ENCODE measurements at regions not wholly inside any gene's neighbourhood (a gene's known extent, or its start where the extent isn't known, plus 50 kb on each side); places are given as distances from the start of the nearest gene placed in this dataset.
"Not testable (repeated sequence)": the region's sequence is repeated elsewhere in the genome, so short reads cannot be mapped to it uniquely, and the experiment has no call there.

DNA sequence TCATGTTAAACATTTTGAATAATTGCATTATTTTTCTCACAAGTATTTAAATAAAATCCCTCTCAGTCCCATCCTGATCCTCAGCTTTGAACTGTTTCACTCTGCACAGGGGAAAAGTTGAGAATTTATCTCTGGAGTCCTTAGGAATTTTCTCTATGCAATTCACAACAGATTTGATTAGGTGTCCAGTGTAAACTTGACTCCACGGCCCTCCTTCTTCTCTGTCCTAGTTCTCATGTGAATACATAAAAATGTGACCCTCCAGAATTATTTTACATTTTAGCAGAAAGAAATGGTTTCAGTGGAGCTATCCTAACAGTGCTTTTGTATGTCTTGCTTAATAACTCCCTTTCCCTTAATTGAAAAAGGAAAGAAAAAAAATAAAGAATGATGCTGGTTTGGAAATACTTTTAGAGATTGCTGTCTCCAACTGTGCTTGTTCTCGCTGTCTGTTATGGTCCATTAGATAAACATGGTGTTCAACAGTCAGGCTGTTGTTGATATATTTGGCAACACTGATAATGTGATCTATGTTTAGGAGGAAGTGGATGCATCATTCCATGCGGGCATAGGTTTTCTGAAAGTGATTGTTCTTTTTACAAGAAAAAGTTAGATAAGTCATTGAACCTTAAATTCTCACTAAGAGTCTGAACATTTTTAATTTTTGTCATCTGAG, 599.4 kb upstream of the CITED2 start:
- peak; percentile 76 for DNase-seq (ENCODE audit: low read depth, low spot score)

- DNase-seq (ENCODE audit: low read depth, low spot score) = no peak
Measured at GRCh38 chr6:139972116-139972515, 597.7 kb upstream of the CITED2 start.

DNA sequence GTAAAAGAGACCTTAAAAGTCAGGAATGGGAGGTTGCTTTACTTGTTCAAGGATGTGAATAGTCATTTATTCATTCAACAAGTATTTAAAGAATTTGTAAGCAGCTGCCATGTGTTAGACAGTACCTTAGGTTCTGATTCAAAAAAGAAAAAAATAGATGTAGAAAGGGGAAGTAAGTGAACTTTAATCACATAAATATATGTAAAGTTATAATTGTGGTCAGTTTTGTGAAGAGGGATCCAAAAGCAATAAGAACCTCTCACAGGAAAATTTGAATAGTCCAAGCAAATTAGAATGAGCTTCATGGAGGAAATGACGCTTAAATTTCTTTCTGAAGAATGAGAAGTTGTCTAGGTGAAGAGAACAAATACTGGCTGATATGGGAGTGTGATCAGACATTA, 596.1 kb upstream of the CITED2 start:
- no peak for DNase-seq (ENCODE audit: low read depth, low spot score)

DNA sequence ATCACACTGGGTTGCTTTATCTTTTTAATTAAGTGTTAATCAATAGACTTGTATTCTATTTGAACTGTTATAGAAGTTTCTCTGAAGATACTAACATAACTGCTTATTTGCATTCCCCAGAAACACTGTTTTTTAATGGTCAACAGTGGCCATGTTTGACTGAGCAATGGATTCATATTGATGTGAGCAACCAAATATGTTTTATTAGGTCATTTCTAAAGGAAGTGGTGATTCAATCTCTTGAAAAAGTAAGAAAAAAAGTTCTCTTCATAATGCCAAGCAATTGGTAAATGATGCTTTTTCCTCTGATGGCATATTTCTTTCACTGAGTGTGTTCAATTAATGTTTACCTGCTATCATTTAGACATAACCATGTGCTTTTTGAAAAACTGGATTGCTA, 593.0 kb upstream of the CITED2 start:
- DNase-seq (ENCODE audit: low read depth, low spot score) = no peak

- no peak for DNase-seq (ENCODE audit: low read depth, low spot score)
Measured at GRCh38 chr6:139965393-139965792, 590.9 kb upstream of the CITED2 start.

- DNase-seq (ENCODE audit: low read depth, low spot score) = no peak
Measured at GRCh38 chr6:139964737-139965136, 590.3 kb upstream of the CITED2 start.

DNA sequence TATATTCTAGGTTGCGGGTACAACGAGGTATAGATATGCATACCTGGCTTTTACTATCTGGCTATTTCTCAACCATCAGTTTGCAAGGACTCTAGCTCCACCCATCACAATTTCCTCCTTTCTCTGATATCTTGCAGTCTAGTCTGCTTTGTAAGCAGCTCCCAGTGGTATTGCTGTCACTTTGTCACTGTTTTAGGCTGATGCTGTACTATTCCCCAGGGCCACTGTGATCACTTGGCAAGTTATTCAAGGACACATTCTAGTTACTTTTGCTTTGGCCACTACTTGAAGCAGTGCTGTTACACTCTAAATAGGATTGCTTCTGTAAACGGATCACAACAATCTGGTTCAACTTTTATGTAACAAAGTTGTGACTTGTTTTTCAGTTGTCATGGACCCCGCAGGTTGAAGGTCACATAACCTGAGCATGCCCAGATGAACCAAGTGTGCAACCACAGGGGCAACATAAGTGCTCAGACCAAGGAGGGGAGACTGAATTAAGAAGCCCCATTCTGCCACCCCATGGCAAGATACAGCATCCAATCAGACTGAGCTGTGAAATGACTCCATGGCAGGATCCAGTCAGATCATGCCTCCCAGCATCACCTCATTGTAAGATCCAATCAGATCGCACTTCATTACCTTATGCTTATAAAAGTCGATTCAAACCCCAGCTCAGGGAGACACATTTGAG, 588.4 kb upstream of the CITED2 start:
- no peak for DNase-seq (ENCODE audit: low read depth, low spot score)

DNA sequence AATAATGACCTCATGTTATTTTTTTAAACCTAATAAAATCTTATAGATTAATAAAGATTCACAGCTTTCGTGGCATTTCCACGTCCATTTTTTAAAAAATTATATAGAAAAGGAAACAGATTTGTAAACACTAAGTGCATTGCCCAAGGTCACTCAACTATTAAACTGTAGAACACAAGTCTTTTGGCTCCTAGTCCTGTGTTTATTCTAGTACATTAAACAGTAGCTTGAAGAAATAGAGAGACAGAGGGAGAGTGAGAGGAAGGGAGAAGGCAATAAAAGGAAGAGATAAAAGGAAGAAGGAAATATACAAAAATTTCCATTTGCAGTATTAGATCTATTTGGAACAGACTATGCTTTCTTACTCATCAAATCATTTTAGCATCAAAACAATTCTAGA, 586.7 kb upstream of the CITED2 start:
- DNase-seq (ENCODE audit: low read depth, low spot score) = no peak

- DNase-seq (ENCODE audit: low read depth, low spot score) = no peak
Measured at GRCh38 chr6:139960671-139961070, 586.2 kb upstream of the CITED2 start.

DNA sequence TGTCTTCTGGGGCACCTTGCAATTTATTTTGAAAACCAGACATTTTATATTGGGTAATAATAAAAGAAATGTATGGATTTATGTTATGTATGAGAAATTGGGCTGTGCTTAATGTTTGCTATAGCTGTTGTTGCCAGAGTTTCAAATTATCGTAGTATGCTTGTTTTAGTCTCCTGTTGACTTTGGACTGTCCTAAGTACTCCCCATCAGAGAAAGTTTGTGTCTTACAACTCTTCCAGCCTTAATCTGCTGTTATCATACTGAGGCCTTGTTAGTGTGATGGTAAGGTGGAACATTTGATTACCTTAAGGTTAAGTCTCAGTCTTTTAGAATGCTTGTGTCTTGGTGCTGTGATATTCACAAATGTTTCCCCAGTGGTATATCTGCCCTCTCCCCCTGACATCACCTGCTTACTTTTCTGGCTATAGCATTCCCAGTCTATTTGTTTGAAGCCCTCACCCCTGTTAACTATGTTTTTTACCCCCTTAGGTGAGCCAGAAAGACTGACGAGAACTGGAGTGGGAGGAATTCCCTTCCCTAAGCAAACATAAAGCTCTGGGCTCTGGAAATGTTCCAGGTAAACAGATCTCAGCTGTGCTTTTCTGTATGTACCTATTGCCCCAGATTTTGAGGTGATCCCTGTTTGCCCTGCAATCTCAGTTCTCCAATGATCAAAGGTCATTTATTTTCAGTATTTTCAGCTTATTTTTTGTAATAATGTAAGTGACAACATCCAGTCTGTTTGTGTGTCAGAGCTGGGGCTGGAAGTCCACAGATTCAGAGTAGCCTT, 581.1 kb upstream of the CITED2 start:
- DNase-seq (ENCODE audit: low read depth, low spot score) = no peak

DNA sequence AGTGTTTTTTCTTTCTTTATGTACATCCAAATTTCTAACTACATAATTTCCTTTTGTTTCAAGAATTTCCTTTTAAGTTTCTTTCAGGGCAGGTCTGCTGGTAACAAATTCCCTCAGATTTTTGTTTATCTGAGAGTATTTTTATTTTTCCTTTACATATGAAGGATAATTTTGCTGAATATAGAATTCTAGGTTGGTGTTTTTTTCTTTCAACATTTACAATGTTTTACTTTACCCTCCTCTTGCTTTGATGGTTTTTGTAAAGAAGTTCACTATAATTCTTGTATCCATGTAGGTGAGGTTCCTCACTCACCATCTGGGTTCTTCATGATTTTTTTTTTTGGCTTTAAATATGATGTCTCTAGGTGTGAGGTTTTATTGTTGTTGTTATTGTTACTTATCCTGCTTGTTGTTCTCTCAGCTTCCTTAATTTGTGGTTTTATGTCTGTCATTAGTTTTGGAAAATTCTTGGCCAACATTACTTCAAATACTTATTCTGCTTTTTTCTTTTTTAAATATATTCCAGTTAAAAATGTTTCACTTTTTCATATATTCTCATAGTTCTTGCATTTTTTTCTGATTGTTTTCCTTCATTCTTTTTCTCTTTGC, 580.1 kb upstream of the CITED2 start:
- DNase-seq (ENCODE audit: low read depth, low spot score) = no peak

DNA sequence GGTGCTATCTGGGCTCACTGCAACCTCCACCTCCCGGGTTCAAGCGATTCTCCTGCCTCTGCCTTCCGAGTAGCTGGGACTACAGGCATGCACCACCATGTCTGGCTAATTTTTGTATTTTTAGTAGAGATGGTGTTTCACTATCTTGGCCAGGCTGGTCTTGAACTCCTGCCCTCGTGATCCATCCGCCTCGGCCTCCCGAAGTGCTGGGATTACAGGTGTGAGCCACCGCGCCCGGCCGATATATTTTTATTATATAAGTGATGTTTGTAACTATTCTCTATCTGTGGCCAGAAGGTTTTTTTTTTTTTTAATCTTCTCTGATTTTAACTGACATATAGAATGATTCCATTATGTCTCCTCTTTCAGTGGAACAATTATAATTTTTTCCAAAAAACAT, 579.3 kb upstream of the CITED2 start:
- DNase-seq (ENCODE audit: low read depth, low spot score) = not testable (repeated sequence)

DNA sequence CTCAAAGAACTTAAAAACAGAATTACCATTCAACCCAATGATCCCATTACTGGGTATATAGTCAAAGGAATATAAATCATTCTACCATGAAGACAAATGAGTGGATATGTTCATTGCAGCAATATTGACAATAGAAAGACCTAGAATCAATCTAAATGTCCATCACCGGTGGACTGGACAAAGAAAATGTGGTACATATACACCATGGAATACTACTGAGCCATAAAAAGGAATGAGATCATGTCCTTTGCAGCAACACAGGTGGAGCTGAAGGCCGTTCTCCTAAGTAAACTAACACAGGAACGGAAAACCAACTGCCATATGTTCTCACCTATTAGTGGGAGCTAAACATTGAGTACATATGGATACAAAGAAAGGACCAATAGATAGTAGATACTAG, 576.7 kb upstream of the CITED2 start:
- DNase-seq (ENCODE audit: low read depth, low spot score) = no peak

GRCh38 chr6:139944976-139945375, 570.5 kb upstream of the CITED2 start:
- DNase-seq (ENCODE audit: low read depth, low spot score) = no peak

GRCh38 chr6:139944131-139944530, 569.7 kb upstream of the CITED2 start:
- DNase-seq (ENCODE audit: low read depth, low spot score) = no peak

- DNase-seq (ENCODE audit: low read depth, low spot score) = no peak
Measured at GRCh38 chr6:139943391-139943790, 568.9 kb upstream of the CITED2 start.

DNA sequence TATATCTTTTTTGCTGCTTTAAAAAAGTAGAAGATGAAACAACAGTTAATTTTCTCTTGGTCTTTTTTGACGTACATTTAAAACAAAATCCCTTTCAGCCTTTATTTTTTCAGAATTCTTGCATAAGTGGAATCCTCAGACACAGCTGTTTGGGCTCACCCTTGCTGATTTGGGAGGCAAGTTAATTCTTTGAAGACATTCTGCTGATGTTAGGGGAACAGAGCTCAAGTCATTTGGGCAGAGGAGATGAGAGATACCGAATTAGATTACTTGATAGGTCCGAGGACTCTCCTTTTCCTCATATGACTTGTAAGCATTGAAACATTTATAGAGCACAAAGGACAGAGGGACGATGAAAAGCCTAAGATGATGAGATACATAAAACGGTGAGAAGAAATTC, 567.9 kb upstream of the CITED2 start:
- DNase-seq (ENCODE audit: low read depth, low spot score) = no peak

DNA sequence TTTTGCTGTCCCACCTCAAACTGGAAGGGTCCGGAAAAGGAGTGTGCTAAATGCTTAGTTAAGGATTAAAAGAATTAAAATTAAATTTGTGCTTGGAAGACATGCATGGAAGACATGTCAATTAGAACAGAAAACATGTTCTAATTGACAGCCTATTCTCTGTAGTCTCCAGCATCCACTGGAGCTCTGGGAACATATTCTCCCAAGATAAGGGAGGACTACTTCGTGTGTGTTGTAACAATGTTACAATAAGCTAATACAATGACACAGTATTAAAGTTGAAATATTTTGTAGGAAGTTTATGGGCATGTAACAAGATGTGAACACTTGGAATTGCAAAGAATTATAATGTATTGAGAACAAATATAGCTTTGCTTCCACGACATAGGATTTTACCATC, 567.4 kb upstream of the CITED2 start:
- DNase-seq (ENCODE audit: low read depth, low spot score) = no peak

- DNase-seq (ENCODE audit: low read depth, low spot score) = no peak
Measured at GRCh38 chr6:139940741-139941729, 566.6 kb upstream of the CITED2 start.

- no peak for DNase-seq (ENCODE audit: low read depth, low spot score)
Measured at GRCh38 chr6:139939189-139939979, 564.9 kb upstream of the CITED2 start.

Measured in smooth muscle cell of the brain vasculature (primary cell).